PFSK-1 (cell line): ENCODE measurements at regions not wholly inside any gene's neighbourhood (a gene's known extent, or its start where the extent isn't known, plus 50 kb on each side); places are given as distances from the start of the nearest gene placed in this dataset.

Experiments
- FOXP2 ChIP-seq: optimal IDR thresholded peaks from 2 replicates; pipeline ENCODE3; 2011; ENCODE audit warnings: borderline replicate concordance, control low read depth, inconsistent platforms; ENCODE audit not compliant: insufficient read depth; ENCODE audit errors: extremely low read length, extremely low read depth
- POLR2AphosphoS5 ChIP-seq: IDR thresholded peaks from 2 replicates; pipeline ENCODE4 v1.6.1; 2012; ENCODE audit warnings: low read depth, mild to moderate bottlenecking, control low read depth, low read length, moderate library complexity
- SIN3A ChIP-seq: IDR thresholded peaks from 2 replicates; pipeline ENCODE4 v1.6.1; 2012; ENCODE audit warnings: mild to moderate bottlenecking, low read length, moderate library complexity, borderline replicate concordance; ENCODE audit not compliant: insufficient read depth
- TAF1 ChIP-seq: IDR thresholded peaks from 2 replicates; pipeline ENCODE4 v1.6.1; 2012; ENCODE audit warnings: low read length, control low read depth, borderline replicate concordance; ENCODE audit not compliant: insufficient read depth
- TF ChIP-seq, protein P1 (sequence below), 2 experiments: IDR thresholded peaks; 2 replicates each; pipeline versions ENCODE4 v1.6.1 to v1.8.0; 2011 to 2012; ENCODE audit warnings: low read depth in 2 of 2, low read length in 2 of 2, control low read depth in 1 of 2, inconsistent platforms in 1 of 2, mild to moderate bottlenecking in 1 of 2, moderate library complexity in 1 of 2; ENCODE audit not compliant: insufficient read depth in 1 of 2

DNA sequence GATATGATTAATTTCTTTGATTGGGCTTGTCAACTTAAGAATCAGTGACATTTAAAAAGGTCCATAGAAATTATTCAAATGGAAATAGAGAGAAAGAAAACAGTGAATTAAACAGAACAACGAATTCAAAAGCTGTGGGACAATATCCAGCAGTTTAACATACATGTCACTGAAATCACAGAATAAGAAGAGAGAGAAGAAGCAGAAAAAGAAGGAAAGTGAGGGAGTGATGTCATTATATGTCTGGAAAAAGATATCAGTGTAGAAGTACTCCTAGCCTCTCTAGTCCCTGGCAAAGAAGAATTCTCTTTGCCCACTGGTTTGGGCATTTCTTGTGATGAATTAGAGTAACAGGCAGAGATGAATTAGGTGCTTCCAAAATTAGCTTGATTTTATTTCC, 109.2 kb upstream of the ABCA1 start:
- TF ChIP-seq POLR2AphosphoS5 (no peak), FOXP2 (no peak), TAF1 (no peak), SIN3A (no peak)
- TF ChIP-seq, protein P1, sequence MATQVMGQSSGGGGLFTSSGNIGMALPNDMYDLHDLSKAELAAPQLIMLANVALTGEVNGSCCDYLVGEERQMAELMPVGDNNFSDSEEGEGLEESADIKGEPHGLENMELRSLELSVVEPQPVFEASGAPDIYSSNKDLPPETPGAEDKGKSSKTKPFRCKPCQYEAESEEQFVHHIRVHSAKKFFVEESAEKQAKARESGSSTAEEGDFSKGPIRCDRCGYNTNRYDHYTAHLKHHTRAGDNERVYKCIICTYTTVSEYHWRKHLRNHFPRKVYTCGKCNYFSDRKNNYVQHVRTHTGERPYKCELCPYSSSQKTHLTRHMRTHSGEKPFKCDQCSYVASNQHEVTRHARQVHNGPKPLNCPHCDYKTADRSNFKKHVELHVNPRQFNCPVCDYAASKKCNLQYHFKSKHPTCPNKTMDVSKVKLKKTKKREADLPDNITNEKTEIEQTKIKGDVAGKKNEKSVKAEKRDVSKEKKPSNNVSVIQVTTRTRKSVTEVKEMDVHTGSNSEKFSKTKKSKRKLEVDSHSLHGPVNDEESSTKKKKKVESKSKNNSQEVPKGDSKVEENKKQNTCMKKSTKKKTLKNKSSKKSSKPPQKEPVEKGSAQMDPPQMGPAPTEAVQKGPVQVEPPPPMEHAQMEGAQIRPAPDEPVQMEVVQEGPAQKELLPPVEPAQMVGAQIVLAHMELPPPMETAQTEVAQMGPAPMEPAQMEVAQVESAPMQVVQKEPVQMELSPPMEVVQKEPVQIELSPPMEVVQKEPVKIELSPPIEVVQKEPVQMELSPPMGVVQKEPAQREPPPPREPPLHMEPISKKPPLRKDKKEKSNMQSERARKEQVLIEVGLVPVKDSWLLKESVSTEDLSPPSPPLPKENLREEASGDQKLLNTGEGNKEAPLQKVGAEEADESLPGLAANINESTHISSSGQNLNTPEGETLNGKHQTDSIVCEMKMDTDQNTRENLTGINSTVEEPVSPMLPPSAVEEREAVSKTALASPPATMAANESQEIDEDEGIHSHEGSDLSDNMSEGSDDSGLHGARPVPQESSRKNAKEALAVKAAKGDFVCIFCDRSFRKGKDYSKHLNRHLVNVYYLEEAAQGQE (IDR thresholded peaks at IDR 0.05; ENCODE audit: insufficient read depth in 1 of 2, low read depth in 2 of 2, low read length in 2 of 2): no peak
